ENCODE measurements at regions not wholly inside any gene's neighbourhood (a gene's known extent, or its start where the extent isn't known, plus 50 kb on each side); places are given as distances from the start of the nearest gene placed in this dataset.

DNA sequence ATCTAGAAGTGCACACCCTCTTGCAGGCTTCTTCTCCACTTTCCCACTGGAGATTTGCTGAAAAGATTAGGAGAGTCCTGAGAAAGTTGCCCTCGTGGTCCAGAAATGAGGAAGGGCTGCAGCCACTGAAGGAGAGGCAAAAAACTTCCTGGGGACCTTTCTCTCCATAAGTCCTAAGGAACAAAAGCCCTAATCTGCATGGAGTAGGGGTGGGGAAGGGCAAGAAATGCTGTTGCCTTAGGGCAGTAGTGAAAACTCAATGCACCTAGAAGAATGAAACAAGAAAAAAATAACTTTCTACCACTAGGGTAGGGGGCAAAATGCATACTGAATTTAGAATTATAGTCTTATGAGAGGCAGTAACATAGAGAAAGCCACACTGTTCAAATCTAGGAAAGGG is 1408.8 kb downstream of the PCDH19 start:
- TF ChIP-seq, protein P1, sequence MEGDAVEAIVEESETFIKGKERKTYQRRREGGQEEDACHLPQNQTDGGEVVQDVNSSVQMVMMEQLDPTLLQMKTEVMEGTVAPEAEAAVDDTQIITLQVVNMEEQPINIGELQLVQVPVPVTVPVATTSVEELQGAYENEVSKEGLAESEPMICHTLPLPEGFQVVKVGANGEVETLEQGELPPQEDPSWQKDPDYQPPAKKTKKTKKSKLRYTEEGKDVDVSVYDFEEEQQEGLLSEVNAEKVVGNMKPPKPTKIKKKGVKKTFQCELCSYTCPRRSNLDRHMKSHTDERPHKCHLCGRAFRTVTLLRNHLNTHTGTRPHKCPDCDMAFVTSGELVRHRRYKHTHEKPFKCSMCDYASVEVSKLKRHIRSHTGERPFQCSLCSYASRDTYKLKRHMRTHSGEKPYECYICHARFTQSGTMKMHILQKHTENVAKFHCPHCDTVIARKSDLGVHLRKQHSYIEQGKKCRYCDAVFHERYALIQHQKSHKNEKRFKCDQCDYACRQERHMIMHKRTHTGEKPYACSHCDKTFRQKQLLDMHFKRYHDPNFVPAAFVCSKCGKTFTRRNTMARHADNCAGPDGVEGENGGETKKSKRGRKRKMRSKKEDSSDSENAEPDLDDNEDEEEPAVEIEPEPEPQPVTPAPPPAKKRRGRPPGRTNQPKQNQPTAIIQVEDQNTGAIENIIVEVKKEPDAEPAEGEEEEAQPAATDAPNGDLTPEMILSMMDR (conservative IDR thresholded peaks at IDR 0.05; ENCODE audit: low read depth, low read length) = no peak
- TF ChIP-seq EZH2 (IDR thresholded peaks at IDR 0.05; ENCODE audit: borderline replicate concordance, low read depth, low read length, poor library complexity, severe bottlenecking) = no peak

Data from A673 (cell line).